GM03348 (cell line): ENCODE measurements at regions not wholly inside any gene's neighbourhood (a gene's known extent, or its start where the extent isn't known, plus 50 kb on each side); places are given as distances from the start of the nearest gene placed in this dataset.
"Not testable (repeated sequence)": the region's sequence is repeated elsewhere in the genome, so short reads cannot be mapped to it uniquely, and the experiment has no call there.

ENCODE experiments used
- DNase-seq: peaks from one replicate; pipeline ENCODE4 v3.0.0; 2012; ENCODE audit warnings: low spot score

DNA sequence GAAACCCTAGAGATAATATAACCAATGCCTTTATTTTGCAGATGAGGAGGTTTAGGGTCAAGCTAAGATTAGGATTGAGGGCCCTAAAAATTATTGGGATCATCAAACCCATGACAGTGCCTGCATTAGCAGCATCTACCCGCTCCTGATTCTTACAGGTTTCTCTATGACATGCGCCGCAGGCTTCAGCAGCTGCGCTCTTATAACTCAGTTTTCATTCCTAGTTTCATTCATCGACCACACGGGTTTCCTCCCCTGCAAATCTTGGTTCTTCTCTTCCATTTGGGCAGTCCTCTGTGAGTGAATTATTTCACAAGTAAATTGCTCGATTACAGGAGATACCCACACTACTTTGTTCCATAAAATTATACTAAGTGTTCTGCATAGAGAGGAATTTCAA lies 137.2 kb downstream of the SLC24A2 start:
- DNase-seq: no peak

- no peak for DNase-seq
Measured at GRCh38 chr9:19650312-19650711, 138.5 kb downstream of the SLC24A2 start.

GRCh38 chr9:19649336-19650041 lies 139.3 kb downstream of the SLC24A2 start:
- DNase-seq: no peak

- no peak for DNase-seq
Measured at GRCh38 chr9:19648672-19649071, 140.2 kb downstream of the SLC24A2 start.

DNA sequence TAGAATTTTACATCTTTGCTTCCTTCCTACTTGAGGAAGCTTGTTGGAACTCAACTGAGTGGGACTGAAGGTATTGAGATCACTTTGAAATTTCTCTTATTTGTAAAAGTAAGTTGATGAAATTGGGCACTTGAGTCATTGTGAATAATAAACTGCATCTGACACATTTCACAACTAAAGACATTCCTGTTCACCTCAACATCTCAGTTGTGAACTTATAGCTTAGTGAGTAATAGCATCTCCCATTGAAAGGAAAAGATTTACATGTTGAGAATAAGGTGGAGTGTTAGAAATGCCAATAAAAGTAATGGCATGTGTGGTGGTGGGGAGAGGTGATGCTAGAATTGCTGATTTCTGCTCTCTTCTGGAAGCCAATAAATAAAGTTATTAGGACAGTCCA lies 145.0 kb downstream of the SLC24A2 start:
- no peak for DNase-seq

DNA sequence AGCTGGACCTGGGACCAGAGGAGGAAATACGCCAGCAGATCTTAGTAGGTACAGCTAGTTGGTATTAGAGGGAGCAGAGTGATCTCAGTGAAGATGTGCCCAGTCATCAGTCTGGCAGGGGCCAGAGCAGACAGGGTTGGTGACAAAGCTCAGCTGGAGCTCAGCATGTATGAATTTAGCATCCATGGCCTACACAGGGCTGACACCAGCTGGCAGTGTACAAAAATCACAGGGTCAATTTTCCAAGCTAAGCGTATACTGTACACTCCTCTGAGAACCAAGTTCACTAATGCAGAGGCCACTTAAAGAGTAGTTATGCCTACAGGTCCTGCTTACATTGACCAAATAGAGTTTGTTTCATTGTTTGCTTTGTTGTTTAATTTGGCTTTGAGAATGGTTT lies 146.6 kb downstream of the SLC24A2 start:
- DNase-seq: no peak

DNA sequence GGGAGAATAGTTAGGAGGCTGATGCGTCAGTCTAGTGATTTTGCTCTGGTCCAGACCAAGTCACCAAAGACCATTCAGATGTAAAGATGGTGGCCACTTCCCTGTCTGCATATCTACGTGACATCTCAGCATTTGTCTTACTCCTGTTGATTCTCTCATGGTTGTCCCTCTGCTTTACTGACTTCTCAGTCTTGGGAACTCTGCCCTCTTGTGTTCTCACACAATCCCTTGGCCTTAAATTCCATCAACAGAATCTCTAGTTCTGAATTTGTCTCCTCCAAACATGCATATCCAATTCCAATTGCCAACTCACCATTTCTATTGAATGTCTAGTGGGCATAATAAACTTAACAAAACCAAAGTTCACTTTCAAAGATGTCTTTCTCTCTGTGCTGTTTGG lies 147.8 kb downstream of the SLC24A2 start:
- DNase-seq: peak; percentile 9

DNA sequence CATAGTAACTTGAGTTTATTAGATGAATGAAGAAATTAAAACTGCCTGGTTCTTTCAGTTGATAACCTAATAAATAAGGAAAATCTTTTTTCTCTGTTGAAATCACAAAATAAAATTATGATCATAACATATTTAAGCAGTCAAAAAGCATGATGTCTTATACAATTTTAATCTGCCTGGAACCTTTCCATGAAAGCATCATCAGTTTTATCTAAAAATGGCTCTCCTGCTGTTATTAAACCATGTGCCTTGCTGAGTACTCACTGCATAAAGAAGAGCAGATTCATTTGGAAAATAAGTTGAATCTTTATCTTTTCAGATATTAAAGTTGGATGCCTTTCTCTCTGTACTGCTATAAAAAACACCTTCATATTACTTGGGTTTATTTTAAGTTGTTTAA lies 148.8 kb downstream of the SLC24A2 start:
- DNase-seq: no peak

DNA sequence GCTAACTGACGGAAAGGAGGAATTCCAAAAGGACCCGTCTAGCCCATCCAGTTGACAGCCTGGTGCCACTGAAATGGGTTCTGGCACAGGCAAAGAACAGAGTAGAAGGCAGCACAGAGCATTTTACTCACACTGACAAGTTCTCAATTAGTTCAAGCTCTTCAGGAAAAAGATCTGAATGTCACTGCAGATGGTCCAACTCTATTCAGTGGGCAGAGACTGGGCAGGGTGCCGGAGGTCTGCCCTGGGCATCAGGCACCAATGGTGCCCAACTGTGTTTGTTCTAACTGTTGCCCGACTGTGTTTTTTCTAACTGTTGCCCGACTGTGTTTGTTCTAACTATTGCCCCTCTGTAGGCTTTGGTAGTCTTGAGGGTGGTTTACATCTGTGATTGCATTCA lies 151.8 kb downstream of the SLC24A2 start:
- no peak for DNase-seq

GRCh38 chr9:19634881-19635280 lies 154.0 kb downstream of the SLC24A2 start:
- no peak for DNase-seq

DNA sequence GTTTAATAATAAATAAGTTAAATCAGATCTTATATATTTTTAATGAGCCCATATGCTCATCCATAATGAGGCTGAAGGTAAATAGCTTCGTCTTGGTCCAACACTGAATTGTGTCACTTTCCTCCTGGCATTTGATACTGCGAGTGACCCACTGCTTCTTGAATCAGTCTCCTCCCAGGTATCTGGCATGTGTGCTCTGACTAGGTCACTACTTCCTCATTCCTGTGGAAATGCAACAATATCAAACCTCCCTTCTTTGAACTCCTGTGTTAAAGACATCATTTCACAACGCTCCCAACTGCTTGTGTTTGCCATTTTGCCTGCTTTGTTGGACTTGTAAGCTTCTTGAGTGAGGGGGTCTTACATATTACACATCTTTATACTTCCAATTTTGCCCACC lies 157.7 kb downstream of the SLC24A2 start:
- DNase-seq: no peak

DNA sequence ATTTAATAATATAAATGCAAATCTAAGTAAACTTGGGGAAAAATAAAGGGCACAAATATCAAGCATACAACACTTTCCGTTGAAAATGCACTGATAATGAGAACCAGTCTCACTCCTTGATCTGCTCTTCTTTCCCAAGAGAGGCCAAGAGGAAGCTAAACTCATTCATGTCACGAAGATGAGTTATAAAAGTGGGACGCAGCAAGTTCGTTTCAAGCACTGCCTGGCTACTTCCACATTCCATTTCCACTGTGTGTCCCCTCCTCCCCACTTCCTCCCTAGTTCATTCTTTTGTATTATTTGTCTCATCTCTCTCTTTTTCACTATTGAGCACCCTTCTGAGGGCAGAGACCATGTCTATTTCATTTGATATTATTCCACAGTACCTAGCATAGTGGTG lies 158.1 kb downstream of the SLC24A2 start:
- no peak for DNase-seq

GRCh38 chr9:19629488-19629887 lies 159.3 kb downstream of the SLC24A2 start:
- no peak for DNase-seq

GRCh38 chr9:19625426-19625825 lies 163.4 kb downstream of the SLC24A2 start:
- not testable (repeated sequence) for DNase-seq

- no peak for DNase-seq
Measured at GRCh38 chr9:19624519-19624918, 164.3 kb downstream of the SLC24A2 start.

DNA sequence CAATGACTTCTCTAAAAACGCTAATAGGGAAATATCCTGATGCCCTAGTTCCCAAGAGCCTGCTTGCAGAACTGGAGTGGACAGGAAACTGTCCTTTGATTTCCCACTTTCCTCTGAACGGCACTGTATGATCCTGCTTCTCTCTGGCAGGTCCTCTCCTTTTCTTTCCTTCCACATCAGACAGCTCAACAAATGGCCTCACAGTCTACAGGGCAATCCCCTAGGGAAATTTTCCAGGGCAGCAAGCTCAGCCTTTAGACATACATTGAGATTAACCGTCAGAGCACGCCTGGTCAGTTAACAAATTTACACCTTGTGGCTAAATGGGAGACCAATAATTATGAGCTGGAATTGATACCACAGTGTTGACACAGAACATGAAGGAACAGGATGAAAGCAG lies 164.9 kb downstream of the SLC24A2 start:
- no peak for DNase-seq

- no peak for DNase-seq
Measured at GRCh38 chr9:19620326-19620725, 168.5 kb downstream of the SLC24A2 start.

- DNase-seq: no peak
Measured at GRCh38 chr9:19619221-19619620, 169.6 kb downstream of the SLC24A2 start.

DNA sequence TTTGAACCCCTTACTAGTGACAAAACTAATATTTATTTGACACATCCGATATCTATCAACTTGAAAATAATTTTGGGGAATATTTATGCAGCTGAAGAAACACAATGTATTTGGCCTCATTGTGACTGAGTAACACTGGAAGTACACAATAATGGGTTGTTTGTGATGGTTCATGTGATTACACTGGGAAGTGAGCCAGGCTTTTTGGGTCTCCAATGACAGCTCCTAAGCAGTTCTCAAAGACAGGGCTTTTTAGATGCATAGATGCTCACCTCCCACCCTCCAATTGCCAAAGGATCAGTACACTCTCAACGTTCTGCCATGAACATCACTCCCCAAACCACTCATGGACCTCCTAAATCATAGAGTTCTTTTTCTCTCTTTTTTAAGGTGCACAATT lies 170.0 kb downstream of the SLC24A2 start:
- DNase-seq: no peak

DNA sequence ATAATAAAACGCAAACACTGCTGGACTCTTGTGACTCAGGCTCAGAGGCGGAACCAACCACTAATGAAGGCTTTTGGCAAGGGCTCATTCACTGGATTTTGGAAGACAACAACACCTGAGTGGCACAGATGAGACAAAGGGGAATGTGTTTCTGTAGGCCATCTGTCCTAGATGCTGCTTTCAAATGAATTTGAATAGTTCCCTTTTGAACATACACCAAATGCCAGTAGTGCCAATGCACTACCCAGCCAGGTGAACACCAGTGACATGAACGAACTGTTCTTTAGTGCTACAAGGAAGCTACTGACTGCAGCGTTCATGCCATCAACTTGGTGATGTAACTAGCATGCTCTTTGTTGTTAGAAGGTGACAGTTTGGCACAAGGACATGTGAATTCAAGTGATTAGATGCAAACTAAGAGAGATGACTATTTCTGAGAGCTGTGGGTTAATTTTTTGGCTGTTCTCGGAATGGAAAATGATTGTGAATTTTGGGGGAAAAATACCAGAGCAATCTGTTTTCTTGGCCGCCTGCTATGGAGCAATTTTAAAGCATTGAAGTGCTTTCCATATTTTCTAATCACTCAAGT lies 173.7 kb downstream of the SLC24A2 start:
- DNase-seq: no peak

DNA sequence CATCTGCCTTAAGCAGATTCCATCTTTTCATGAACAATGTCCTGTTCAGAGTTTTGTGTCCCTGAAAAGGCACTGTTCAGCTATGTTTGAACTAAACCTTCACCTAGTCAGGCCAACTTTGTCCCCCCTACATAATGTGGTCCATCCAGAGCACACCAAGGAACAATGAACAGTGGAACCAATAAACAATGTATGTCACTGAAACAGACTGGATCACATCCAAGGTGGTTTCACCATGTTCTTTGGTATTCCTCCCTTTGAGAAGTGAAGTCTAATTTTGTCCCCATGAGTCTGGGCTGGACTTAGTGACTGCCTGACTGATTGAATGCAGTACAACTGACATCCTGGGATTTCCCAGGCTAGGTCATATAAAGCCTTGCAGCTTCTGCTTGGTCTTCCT lies 174.5 kb downstream of the SLC24A2 start:
- no peak for DNase-seq

GRCh38 chr9:19600538-19600937 lies 188.3 kb downstream of the SLC24A2 start:
- DNase-seq: no peak

- no peak for DNase-seq
Measured at GRCh38 chr9:19598722-19599121, 189.9 kb downstream of the ACER2 start.

- no peak for DNase-seq
Measured at GRCh38 chr9:19597176-19597575, 188.4 kb downstream of the ACER2 start.
